ENCODE measurements at regions not wholly inside any gene's neighbourhood (a gene's known extent, or its start where the extent isn't known, plus 50 kb on each side); places are given as distances from the start of the nearest gene placed in this dataset.

DNA sequence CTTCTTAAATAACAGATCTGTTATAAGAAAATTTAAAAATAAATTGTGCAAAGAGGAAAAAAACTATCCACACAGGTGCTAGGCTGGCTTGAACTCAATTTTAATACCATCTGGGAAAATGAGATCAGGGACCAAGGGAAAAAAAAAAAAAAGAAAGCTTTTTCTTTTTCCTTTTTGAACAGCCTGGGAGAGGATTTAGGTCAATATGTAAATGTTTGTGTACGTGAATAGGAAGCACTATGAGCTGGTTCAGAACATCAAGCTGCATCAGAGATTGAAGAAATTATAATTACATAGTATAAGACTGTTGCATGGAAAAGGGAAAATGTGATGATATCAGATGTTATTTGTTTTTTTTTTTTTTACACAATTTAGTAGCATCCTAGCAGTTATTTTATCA is 548.0 kb downstream of the ARL4A start:
- TF ChIP-seq, protein P1, sequence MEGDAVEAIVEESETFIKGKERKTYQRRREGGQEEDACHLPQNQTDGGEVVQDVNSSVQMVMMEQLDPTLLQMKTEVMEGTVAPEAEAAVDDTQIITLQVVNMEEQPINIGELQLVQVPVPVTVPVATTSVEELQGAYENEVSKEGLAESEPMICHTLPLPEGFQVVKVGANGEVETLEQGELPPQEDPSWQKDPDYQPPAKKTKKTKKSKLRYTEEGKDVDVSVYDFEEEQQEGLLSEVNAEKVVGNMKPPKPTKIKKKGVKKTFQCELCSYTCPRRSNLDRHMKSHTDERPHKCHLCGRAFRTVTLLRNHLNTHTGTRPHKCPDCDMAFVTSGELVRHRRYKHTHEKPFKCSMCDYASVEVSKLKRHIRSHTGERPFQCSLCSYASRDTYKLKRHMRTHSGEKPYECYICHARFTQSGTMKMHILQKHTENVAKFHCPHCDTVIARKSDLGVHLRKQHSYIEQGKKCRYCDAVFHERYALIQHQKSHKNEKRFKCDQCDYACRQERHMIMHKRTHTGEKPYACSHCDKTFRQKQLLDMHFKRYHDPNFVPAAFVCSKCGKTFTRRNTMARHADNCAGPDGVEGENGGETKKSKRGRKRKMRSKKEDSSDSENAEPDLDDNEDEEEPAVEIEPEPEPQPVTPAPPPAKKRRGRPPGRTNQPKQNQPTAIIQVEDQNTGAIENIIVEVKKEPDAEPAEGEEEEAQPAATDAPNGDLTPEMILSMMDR (IDR thresholded peaks at IDR 0.05) = no peak

DNA sequence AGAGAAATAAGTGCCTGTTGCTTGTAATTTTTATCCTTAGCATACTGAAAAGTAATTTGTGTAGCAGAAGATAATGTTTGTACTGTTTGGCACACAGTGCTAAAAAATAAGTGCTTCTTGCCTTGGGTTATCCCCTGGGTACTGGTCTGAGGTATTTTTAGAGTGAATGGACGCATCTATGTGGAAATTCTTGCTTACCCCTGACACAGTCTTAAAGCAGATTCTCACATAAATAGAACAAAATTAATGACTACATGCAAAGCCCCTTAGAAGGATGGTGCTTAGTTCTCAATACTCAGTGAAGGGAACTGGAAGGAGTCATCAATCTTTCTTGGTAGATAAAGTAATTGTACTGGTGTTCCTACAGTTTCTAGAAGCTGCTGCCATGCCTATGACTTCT is 548.6 kb downstream of the ARL4A start:
- TF ChIP-seq, protein P1 (IDR thresholded peaks at IDR 0.05) = no peak

DNA sequence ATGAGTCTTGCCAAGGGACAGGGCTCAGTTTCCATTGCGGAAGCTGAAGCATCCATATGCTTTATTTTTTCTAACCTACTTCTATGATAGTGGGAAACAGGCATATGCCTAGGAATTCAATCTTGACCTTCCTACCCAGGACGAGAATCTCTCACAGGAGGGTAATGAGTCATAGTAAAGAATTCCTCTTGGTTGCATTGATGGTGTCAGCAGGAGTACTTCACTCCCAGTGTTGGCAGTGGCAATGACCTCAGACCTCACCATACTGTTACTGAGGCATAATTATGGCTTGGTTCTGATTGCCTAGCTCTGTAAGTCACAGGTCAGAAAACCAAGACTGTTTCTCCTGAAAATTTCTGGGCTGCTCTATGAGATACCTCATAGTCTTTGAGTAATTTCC is 552.9 kb downstream of the ARL4A start:
- TF ChIP-seq, protein P1 (IDR thresholded peaks at IDR 0.05) = no peak

DNA sequence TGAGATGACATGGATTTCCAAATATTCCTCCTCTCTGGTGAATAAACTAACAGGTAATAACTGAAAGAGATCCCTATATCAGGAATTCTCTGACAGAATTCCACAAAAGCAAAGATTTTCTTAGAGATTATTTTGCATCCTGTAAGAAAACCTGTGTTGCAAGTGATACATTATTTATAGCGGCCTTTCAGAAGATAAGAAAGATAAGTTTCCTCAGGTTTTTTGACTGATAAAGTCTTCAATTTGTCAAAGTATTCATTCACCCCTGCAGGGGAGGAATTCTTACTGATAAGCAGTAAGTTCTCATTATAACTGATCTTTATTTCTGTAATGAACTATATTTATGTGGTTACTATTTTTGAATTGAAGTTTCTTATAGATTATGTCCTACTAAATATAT is 554.0 kb downstream of the ARL4A start:
- TF ChIP-seq, protein P1 (IDR thresholded peaks at IDR 0.05) = no peak

DNA sequence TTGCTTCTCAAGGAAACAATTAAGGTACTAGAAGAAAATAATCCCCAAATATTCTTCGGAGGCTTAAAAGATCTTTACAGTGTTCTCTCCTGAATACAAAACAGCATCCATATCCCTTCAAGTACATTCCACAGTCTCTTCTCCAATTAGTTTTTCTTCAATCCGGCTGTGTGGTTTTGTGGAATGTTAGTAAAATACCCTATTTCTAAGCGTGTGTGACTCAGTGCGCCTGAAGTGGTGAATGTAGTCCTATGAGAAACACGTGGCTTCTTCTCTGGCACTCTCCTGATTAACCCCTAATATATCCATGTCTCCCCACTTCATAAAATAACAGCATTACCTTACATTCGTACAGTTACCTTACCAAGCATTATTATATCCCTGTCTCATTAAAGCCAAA is 570.2 kb downstream of the ARL4A start:
- TF ChIP-seq, protein P1 (IDR thresholded peaks at IDR 0.05) = no peak

DNA sequence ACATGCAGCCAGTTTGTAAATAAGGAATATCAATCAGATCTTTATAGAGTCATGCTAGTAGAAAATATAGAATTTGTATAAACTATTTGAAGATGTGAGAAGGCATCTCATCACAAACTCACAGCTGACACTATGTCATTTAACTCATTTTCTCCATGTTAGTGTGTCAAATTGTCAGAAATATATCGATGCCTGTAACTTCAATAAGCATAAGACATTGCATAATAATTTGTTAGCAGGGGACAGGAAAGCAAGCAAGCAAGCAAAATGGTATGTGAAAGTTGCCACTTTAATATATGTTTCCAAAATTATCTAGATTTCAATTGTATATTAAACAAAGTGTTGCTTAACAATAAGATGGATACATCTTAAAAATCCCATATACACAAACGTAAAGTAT is 571.0 kb downstream of the ARL4A start:
- TF ChIP-seq, protein P1 (IDR thresholded peaks at IDR 0.05) = no peak

DNA sequence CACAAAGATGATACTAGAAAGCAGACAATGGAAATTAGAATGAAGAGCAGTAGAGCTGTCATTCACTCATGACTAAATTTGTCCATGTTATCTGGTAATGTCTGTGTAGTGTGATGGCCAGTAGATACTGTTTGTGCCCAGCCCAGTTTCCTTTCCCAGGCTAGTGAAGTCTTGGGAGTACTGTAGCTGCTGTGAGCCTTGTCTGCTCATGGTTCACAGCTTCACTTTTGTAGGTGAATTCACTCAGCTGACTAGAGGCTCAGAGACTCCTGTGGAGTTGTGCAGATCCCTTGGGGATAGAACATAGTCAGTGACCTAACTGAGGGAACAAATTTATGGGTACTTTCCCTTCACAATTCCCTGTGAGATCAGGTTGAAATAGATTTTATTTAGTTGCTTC is 572.5 kb downstream of the ARL4A start:
- TF ChIP-seq, protein P1 (IDR thresholded peaks at IDR 0.05) = no peak

DNA sequence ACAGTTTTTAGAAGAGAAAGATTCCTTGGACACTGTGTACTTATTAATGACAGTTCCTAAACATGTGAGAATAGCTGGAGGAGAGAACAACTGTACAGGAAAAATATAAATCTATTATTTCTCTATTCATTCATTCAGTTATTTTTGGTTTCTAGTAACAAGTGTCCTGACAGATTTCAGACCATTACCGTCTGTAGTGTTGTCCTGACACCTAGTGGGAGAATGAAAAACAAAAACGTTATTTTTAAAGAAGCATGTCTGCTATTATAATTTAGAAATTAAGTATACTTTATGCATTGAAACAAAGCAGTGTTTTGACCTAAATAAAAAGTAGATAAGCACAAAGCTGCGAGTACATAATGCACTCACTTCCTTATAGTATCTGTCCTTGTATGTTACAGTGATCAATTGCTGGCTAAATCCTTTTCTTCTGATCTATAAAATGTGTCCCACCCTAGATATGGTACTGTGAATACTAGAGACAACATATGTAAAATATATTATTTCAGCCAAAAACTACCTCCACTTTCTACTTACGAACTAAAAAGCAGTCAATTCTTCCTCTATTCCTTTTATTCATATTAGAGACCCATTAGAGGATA is 575.6 kb downstream of the ARL4A start:
- TF ChIP-seq, protein P1 (IDR thresholded peaks at IDR 0.05) = peak; percentile 63

Data from LNCAP (cell line).